Stimulated activated CD4-positive, alpha-beta T cell treated with anti-CD3 and anti-CD28 coated beads, Interleukin-15, amount 100 ng/mL, for 48 hours (primary cell): ENCODE measurements at regions not wholly inside any gene's neighbourhood (a gene's known extent, or its start where the extent isn't known, plus 50 kb on each side); places are given as distances from the start of the nearest gene placed in this dataset.
"Not testable (repeated sequence)": the region's sequence is repeated elsewhere in the genome, so short reads cannot be mapped to it uniquely, and the experiment has no call there.

ENCODE experiments used
- DNase-seq, 2 donors: peaks; one replicate each; pipeline ENCODE4 v3.0.0-alpha.2; 2020; ENCODE audit warnings: low read depth in 2 of 2

- DNase-seq = no peak
These were observed 52.2 kb upstream of the FAT1 start for GRCh38 chr4:186775902-186776301.

GRCh38 chr4:186778134-186778533 is 54.5 kb upstream of the FAT1 start:
- DNase-seq = no peak

GRCh38 chr4:186780291-186781031 is 56.8 kb upstream of the FAT1 start:
- DNase-seq = no peak

- DNase-seq = no peak
These were observed 57.6 kb upstream of the FAT1 start for GRCh38 chr4:186781032-186781917.

- DNase-seq = no peak
These were observed 58.6 kb upstream of the FAT1 start for GRCh38 chr4:186782302-186782701.

GRCh38 chr4:186787536-186787935 is 63.9 kb upstream of the FAT1 start:
- no peak for DNase-seq

- no peak for DNase-seq
These were observed 66.0 kb upstream of the FAT1 start for GRCh38 chr4:186789651-186790050.

GRCh38 chr4:186790630-186791029 is 67.0 kb upstream of the FAT1 start:
- DNase-seq = no peak

GRCh38 chr4:186792728-186793366 is 69.2 kb upstream of the FAT1 start:
- DNase-seq = no peak

- no peak for DNase-seq
These were observed 75.4 kb upstream of the FAT1 start for GRCh38 chr4:186798951-186799659.

GRCh38 chr4:186805020-186805820 is 81.6 kb upstream of the FAT1 start:
- no peak for DNase-seq

GRCh38 chr4:186805917-186806316 is 82.3 kb upstream of the FAT1 start:
- DNase-seq = not testable (repeated sequence)

- no peak for DNase-seq
These were observed 83.2 kb upstream of the FAT1 start for GRCh38 chr4:186806679-186807421.

GRCh38 chr4:186807808-186808629 is 84.4 kb upstream of the FAT1 start:
- DNase-seq = no peak

- DNase-seq = peak in 1 of 2 donors; percentile 0
These were observed 85.0 kb upstream of the FAT1 start for GRCh38 chr4:186808630-186809018.

GRCh38 chr4:186809070-186809469 is 85.4 kb upstream of the FAT1 start:
- no peak for DNase-seq

- no peak for DNase-seq
These were observed 87.0 kb upstream of the FAT1 start for GRCh38 chr4:186810613-186811150.

- no peak for DNase-seq
These were observed 88.9 kb upstream of the FAT1 start for GRCh38 chr4:186812592-186812991.
